ENCODE measurements at regions not wholly inside any gene's neighbourhood (a gene's known extent, or its start where the extent isn't known, plus 50 kb on each side); places are given as distances from the start of the nearest gene placed in this dataset.

DNA sequence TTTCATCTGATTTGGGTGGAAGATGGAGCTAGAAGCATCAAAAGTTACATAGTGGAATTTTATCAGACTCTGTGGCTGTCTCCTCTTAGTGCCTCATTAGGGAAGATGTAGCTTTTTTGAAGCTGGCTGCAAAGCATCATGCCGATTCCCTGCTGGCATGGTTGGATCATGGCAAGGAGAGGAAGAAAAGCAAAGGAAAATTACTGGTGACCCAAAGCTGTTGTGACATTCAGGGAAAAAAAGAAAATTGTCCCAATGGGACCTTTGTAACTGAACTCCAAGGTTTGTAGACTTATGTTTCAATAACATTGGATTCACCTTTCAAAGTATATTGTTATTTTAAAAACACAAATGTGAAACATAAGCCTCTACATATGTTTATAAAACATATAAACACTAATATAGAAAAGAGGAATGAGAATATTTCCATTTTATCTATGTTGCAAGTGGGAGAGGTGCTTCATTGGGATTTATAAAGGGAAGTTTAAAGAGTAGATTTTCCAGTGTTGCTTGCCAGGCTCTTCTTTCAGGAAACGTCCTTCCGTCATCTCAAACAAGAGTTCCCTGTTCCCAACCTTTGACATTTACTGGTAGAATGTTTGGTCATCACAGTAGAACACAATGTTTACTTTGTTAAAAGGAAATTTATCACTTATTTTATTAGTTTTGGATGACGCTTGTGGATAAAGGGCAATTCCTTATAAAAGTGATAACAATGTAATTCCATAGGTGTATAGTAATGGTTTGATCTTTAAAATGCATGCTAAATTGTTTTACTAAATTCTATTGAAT lies 190.1 kb upstream of the GPRIN3 start:
- TF ChIP-seq, protein P1, sequence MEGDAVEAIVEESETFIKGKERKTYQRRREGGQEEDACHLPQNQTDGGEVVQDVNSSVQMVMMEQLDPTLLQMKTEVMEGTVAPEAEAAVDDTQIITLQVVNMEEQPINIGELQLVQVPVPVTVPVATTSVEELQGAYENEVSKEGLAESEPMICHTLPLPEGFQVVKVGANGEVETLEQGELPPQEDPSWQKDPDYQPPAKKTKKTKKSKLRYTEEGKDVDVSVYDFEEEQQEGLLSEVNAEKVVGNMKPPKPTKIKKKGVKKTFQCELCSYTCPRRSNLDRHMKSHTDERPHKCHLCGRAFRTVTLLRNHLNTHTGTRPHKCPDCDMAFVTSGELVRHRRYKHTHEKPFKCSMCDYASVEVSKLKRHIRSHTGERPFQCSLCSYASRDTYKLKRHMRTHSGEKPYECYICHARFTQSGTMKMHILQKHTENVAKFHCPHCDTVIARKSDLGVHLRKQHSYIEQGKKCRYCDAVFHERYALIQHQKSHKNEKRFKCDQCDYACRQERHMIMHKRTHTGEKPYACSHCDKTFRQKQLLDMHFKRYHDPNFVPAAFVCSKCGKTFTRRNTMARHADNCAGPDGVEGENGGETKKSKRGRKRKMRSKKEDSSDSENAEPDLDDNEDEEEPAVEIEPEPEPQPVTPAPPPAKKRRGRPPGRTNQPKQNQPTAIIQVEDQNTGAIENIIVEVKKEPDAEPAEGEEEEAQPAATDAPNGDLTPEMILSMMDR (IDR thresholded peaks at IDR 0.05), result no peak
- TF ChIP-seq POLR2A (IDR thresholded peaks at IDR 0.05), result no peak

Data from ovary (tissue), 3 donors.